GM10248 (cell line): ENCODE measurements at regions not wholly inside any gene's neighbourhood (a gene's known extent, or its start where the extent isn't known, plus 50 kb on each side); places are given as distances from the start of the nearest gene placed in this dataset.

Source experiments
- CTCF ChIA-PET: fragments of 300-600 bp; sonication (Branson Sonifier 250); formaldehyde crosslinking; extraction: SDS; loops from one replicate; lab custom pipeline; 2021; ENCODE audit warnings: antibody characterized with exemption; lab: Yijun Ruan, JAX
- POLR2A ChIA-PET: fragments of 350-650 bp; sonication (Branson Sonifier 250); formaldehyde crosslinking; extraction: SDS; loops from one replicate; lab custom pipeline; 2020; ENCODE audit warnings: antibody characterized with exemption; lab: Yijun Ruan, JAX
- DNase-seq: peaks from one replicate; pipeline ENCODE4 v3.0.0; 2012; ENCODE audit errors: extremely low spot score
- CTCF ChIP-seq: IDR thresholded peaks from 2 replicates; pipeline ENCODE4 v1.5.1; 2012; ENCODE audit warnings: mild to moderate bottlenecking, low read depth; ENCODE audit errors: extremely low read depth, missing control alignments, control extremely low read depth

GRCh38 chr20:51871943-51872342 lies 69.6 kb upstream of the SALL4 start:
- no peak for DNase-seq
- TF ChIP-seq CTCF, result no peak
- CTCF ChIA-PET, result no interaction called here
- POLR2A ChIA-PET, result no interaction called here

- ChIA-PET POLR2A (no interaction called here), CTCF (no interaction called here)
- DNase-seq, result no peak
- TF ChIP-seq CTCF, result no peak
Measured at GRCh38 chr20:51869002-51869401, 66.7 kb upstream of the SALL4 start.

GRCh38 chr20:51867251-51867650 lies 64.9 kb upstream of the SALL4 start:
- POLR2A ChIA-PET, result no interaction called here
- CTCF ChIA-PET, result interaction anchor here (1.3 kb wide), 1 partner anchor 13 kb away, joined by 3 read pairs; no protein-coding TSS in a partner anchor

GRCh38 chr20:51864967-51865366 lies 62.6 kb upstream of the SALL4 start:
- CTCF ChIA-PET, result no interaction called here
- no peak for DNase-seq
- TF ChIP-seq CTCF, result no peak
- POLR2A ChIA-PET, result no interaction called here

More at GRCh38 chr20:51867251-51867650, 64.9 kb upstream of the SALL4 start:
- no peak for DNase-seq
- no peak for TF ChIP-seq CTCF

- ChIA-PET POLR2A (no interaction called here), CTCF (no interaction called here)
- TF ChIP-seq CTCF, result no peak
- no peak for DNase-seq
Measured at GRCh38 chr20:51862796-51863195, 60.5 kb upstream of the SALL4 start.

- DNase-seq, result no peak
- no peak for TF ChIP-seq CTCF
- ChIA-PET CTCF (no interaction called here), POLR2A (no interaction called here)
Measured at GRCh38 chr20:51861726-51862466, 59.6 kb upstream of the SALL4 start.
